ENCODE measurements at regions not wholly inside any gene's neighbourhood (a gene's known extent, or its start where the extent isn't known, plus 50 kb on each side); places are given as distances from the start of the nearest gene placed in this dataset.
"Not testable (repeated sequence)": the region's sequence is repeated elsewhere in the genome, so short reads cannot be mapped to it uniquely, and the experiment has no call there.

DNA sequence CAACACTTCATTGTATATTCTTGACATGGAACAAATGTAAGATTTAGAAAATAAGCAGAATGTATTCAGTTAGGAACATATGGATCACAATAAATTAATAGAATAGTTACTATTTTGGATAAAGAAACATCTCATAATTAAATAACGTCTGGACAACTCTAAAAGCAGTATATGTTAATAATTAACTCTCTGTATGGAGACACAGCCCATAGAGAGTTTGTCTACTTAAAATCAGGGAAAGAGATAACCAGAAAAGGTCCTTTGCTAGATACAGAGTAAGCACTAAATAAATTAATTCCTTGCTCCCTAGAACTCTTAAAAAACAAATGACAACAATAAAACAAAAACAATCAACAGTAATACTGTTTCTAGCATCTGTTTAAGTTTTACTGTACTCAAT is 184.4 kb upstream of the THSD7A start:
- H3K4me2 ChIP-seq (replicated peaks; ENCODE audit: extremely low read depth, low read length, poor library complexity, severe bottlenecking), result no peak overlapping the region
- intact Hi-C loops (cut with micrococcal nuclease), result no loop called here
- no peak overlapping the region for H3K27ac ChIP-seq (ENCODE audit: low read depth in 1 of 2, low read length in 2 of 2)
- no peaks in the 10 kb centered on the region for H3K27me3 ChIP-seq (ENCODE audit: control insufficient read depth in 2 of 2, insufficient read depth in 2 of 2, low read length in 2 of 2)
- H3K4me3 Mint-ChIP-seq, result no peak overlapping the region
- no peaks in the 10 kb centered on the region for H3K4me1 Mint-ChIP-seq
- no CpG with 5 or more reads among the region's 1 CpG for WGBS (ENCODE audit: insufficient coverage)
- H3K9ac ChIP-seq (ENCODE audit: insufficient read depth, low read length, poor library complexity, severe bottlenecking), result no peak overlapping the region
- no peaks in the 10 kb centered on the region for H3K9me3 ChIP-seq (replicated peaks in 1 of 2; ENCODE audit: control insufficient read depth in 1 of 2, insufficient read depth in 1 of 2, low read length in 2 of 2)
- TF ChIP-seq CTCF (IDR thresholded peaks at IDR 0.05), result no peak
- H3K9me3 Mint-ChIP-seq, result no peaks in the 10 kb centered on the region
- H3K36me3 ChIP-seq (replicated peaks in 1 of 2; ENCODE audit: control insufficient read depth in 1 of 2, insufficient read depth in 2 of 2, low read length in 2 of 2), result no peaks in the 10 kb centered on the region
- no peaks in the 10 kb centered on the region for H3K79me2 ChIP-seq (ENCODE audit: insufficient read depth, low read length)
- no peaks in the 10 kb centered on the region for H3K4me1 ChIP-seq (ENCODE audit: control insufficient read depth in 1 of 2, insufficient read depth in 2 of 2, low read length in 2 of 2)
- no peaks in the 10 kb centered on the region for H3K36me3 Mint-ChIP-seq
- H2AFZ ChIP-seq (ENCODE audit: insufficient read depth, low read depth, low read length, poor library complexity, severe bottlenecking), result no peak overlapping the region
- no peak for DNase-seq
- no peaks in the 10 kb centered on the region for H4K20me1 ChIP-seq (ENCODE audit: insufficient read depth, low read length)
- H3K4me3 ChIP-seq (replicated peaks in 1 of 3; ENCODE audit: low read depth in 2 of 3, low read length in 3 of 3), result no peak overlapping the region
- no peaks in the 10 kb centered on the region for H3K27me3 Mint-ChIP-seq (ENCODE audit: low read depth in 3 of 3)
- no peak overlapping the region for H3K27ac Mint-ChIP-seq

DNA sequence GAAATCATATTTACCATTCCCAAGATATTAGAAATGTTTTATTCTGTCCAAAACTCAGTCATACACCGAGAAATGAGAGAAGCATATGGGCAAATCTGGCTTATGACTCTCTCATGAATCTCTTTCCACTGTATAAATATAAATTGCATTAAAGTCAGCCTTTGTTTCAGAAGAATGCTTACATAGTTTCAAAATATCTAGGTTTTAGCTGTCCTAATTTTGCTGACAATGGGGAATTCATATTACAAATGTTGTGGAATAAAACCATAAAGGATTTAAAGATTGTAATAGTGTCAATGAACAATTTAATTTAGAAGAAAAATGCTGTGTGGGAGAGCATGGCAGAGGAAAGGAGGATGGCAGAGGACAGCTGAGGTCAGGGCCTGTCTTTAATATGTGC is 185.0 kb upstream of the THSD7A start:
- Histone ChIP-seq H3K4me3 (replicated peaks in 1 of 3; ENCODE audit: low read depth in 2 of 3, low read length in 3 of 3) (no peak overlapping the region), H3K79me2 (ENCODE audit: insufficient read depth, low read length) (no peaks in the 10 kb centered on the region), H4K20me1 (ENCODE audit: insufficient read depth, low read length) (no peaks in the 10 kb centered on the region), H3K9ac (ENCODE audit: insufficient read depth, low read length, poor library complexity, severe bottlenecking) (no peak overlapping the region), H3K27me3 (ENCODE audit: control insufficient read depth in 2 of 2, insufficient read depth in 2 of 2, low read length in 2 of 2) (no peaks in the 10 kb centered on the region), H3K27ac (ENCODE audit: low read depth in 1 of 2, low read length in 2 of 2) (no peak overlapping the region), H2AFZ (ENCODE audit: insufficient read depth, low read depth, low read length, poor library complexity, severe bottlenecking) (no peak overlapping the region), H3K36me3 (replicated peaks in 1 of 2; ENCODE audit: control insufficient read depth in 1 of 2, insufficient read depth in 2 of 2, low read length in 2 of 2) (no peaks in the 10 kb centered on the region), H3K9me3 (replicated peaks in 1 of 2; ENCODE audit: control insufficient read depth in 1 of 2, insufficient read depth in 1 of 2, low read length in 2 of 2) (no peaks in the 10 kb centered on the region), H3K4me2 (replicated peaks; ENCODE audit: extremely low read depth, low read length, poor library complexity, severe bottlenecking) (no peak overlapping the region), H3K4me1 (ENCODE audit: control insufficient read depth in 1 of 2, insufficient read depth in 2 of 2, low read length in 2 of 2) (no peaks in the 10 kb centered on the region)
- Mint-ChIP-seq H3K9me3 (peaks cover 0 to under 1% (median 0%) of the 10 kb centered on the region in 7 donors), H3K36me3 (no peaks in the 10 kb centered on the region), H3K27ac (no peak overlapping the region), H3K4me1 (no peaks in the 10 kb centered on the region), H3K4me3 (no peak overlapping the region), H3K27me3 (ENCODE audit: low read depth in 3 of 3) (no peaks in the 10 kb centered on the region)
- intact Hi-C loops (cut with micrococcal nuclease), result no loop called here
- TF ChIP-seq CTCF (IDR thresholded peaks at IDR 0.05), result no peak
- no peak for DNase-seq
- WGBS (ENCODE audit: insufficient coverage), result no CpG with 5 or more reads among the region's 1 CpG

DNA sequence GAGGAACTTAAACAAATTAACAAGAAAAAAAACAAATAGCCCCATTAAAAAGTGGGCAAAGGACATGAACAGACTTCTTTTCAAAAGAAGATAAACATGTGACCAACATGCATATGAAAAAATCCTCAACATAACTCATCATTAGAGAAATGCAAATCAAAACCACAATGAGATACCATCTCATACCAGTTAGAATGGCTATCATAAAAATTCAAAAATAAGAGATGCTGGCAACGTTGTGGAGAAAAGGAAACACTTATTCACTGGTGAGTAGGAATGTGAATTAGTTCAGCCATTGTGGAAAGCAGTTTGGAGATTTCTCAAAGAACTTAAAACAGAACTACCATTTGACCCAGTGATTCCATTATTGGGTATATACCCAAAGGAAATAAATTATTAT is 189.1 kb upstream of the TMEM106B start:
- H3K27ac ChIP-seq (ENCODE audit: low read depth in 1 of 2, low read length in 2 of 2); H3K27ac Mint-ChIP-seq; H3K27me3 Mint-ChIP-seq (ENCODE audit: low read depth in 3 of 3); H3K4me3 Mint-ChIP-seq; H3K9me3 ChIP-seq (replicated peaks in 1 of 2; ENCODE audit: control insufficient read depth in 1 of 2, insufficient read depth in 1 of 2, low read length in 2 of 2); H3K27me3 ChIP-seq (ENCODE audit: control insufficient read depth in 2 of 2, insufficient read depth in 2 of 2, low read length in 2 of 2); H3K4me2 ChIP-seq (replicated peaks; ENCODE audit: extremely low read depth, low read length, poor library complexity, severe bottlenecking); H3K4me1 Mint-ChIP-seq; H3K9ac ChIP-seq (ENCODE audit: insufficient read depth, low read length, poor library complexity, severe bottlenecking); H3K4me1 ChIP-seq (ENCODE audit: control insufficient read depth in 1 of 2, insufficient read depth in 2 of 2, low read length in 2 of 2); H3K4me3 ChIP-seq (replicated peaks in 1 of 3; ENCODE audit: low read depth in 2 of 3, low read length in 3 of 3); H3K79me2 ChIP-seq (ENCODE audit: insufficient read depth, low read length); H4K20me1 ChIP-seq (ENCODE audit: insufficient read depth, low read length); H3K9me3 Mint-ChIP-seq; H3K36me3 ChIP-seq (replicated peaks in 1 of 2; ENCODE audit: control insufficient read depth in 1 of 2, insufficient read depth in 2 of 2, low read length in 2 of 2); H2AFZ ChIP-seq (ENCODE audit: insufficient read depth, low read depth, low read length, poor library complexity, severe bottlenecking); DNase-seq; intact Hi-C loops (cut with micrococcal nuclease); H3K36me3 Mint-ChIP-seq: not testable (repeated sequence)
- WGBS (ENCODE audit: insufficient coverage), result no CpG with 5 or more reads among the region's 1 CpG
